GM12878 (cell line): ENCODE measurements at regions not wholly inside any gene's neighbourhood (a gene's known extent, or its start where the extent isn't known, plus 50 kb on each side); places are given as distances from the start of the nearest gene placed in this dataset.

ENCODE experiments used
- ATAC-seq: fragments of 200-7000 bp; cut with Tn5 transposase; 3 replicates; pipeline ENCODE4 v1.9.1; 2020; ENCODE audit warnings: mild to moderate bottlenecking, moderate library complexity
- BruUV-seq: library from RNA; stranded (reverse); fragments of 400-500 nt; replicated peaks from 2 replicates; lab custom pipeline; 2021; lab: Mats Ljungman, UMichigan
- CTCF ChIA-PET: fragments of 300-600 bp; sonication (Branson Sonifier 250); formaldehyde crosslinking; extraction: SDS; loops from one replicate; lab custom pipeline; 2021; ENCODE audit warnings: inconsistent platforms; lab: Yijun Ruan, JAX
- POLR2A ChIA-PET: fragments of 350-600 bp; formaldehyde crosslinking; extraction: SDS; loops from one replicate; lab custom pipeline; 2021; ENCODE audit warnings: inconsistent platforms; lab: Charles Lee
- RAD21 ChIA-PET: fragments of 300-600 bp; sonication (Branson Sonifier 250); formaldehyde crosslinking; loops from one replicate; lab custom pipeline; 2023; ENCODE audit warnings: antibody characterized with exemption; ENCODE audit not compliant: unreplicated experiment; lab: Charles Lee
- SMC1A ChIA-PET: fragments of 300-600 bp; sonication (Branson Sonifier 250); formaldehyde crosslinking; loops from one replicate; lab custom pipeline; 2023; ENCODE audit not compliant: unreplicated experiment, uncharacterized antibody; lab: Charles Lee
- DNase-seq: peaks from one replicate; pipeline ENCODE4 v3.0.0-alpha.2; 2011; ENCODE audit warnings: low read depth, low spot score
- FAIRE-seq: peaks from 3 replicates; lab custom pipeline; 2011; peaks lifted over from hg19 to GRCh38; lab: Jason Lieb, UNC
- H2AFZ ChIP-seq: 2 replicates; pipeline ENCODE4 v1.6.0; 2011; ENCODE audit warnings: low read depth, low read length, control low read depth; ENCODE audit not compliant: control insufficient read depth
- H3K27ac ChIP-seq: 2 replicates; pipeline ENCODE4 v1.5.1; 2011; ENCODE audit warnings: control low read depth; ENCODE audit not compliant: control insufficient read depth, insufficient read depth
- H3K27me3 ChIP-seq, 2 experiments: replicated peaks in 1 of 2; 2 replicates each; pipeline versions ENCODE4 v1.6.0 to v1.6.1; 2011; ENCODE audit warnings: low read length in 1 of 2; ENCODE audit not compliant: control insufficient read depth in 2 of 2, insufficient read depth in 2 of 2
- H3K36me3 ChIP-seq, 2 experiments: 2 replicates each; pipeline ENCODE4 v1.5.1; 2011; ENCODE audit warnings: low read length in 1 of 2; ENCODE audit not compliant: control insufficient read depth in 2 of 2, insufficient read depth in 2 of 2
- H3K4me1 ChIP-seq: 2 replicates; pipeline ENCODE4 v1.6.1; 2011; ENCODE audit warnings: mild to moderate bottlenecking, low read length, moderate library complexity, mixed read lengths; ENCODE audit not compliant: control insufficient read depth, insufficient read depth
- H3K4me2 ChIP-seq: 2 replicates; pipeline ENCODE4 v1.6.0; 2011; ENCODE audit warnings: control low read depth; ENCODE audit not compliant: control insufficient read depth, insufficient read depth
- H3K4me3 ChIP-seq: fragments of 200-600 bp; sonication (generic); 2 replicates; pipeline ENCODE4 v1.5.1; 2016
- H3K79me2 ChIP-seq: 2 replicates; pipeline ENCODE4 v1.6.0; 2011; ENCODE audit warnings: low read length; ENCODE audit not compliant: control insufficient read depth, insufficient read depth
- H3K9ac ChIP-seq: 2 replicates; pipeline ENCODE4 v1.8.0; 2011; ENCODE audit warnings: low read length, control low read depth, mixed read lengths; ENCODE audit not compliant: control insufficient read depth, insufficient read depth
- H3K9me3 ChIP-seq: replicated peaks from 3 replicates; pipeline ENCODE4 v1.5.1; 2011; ENCODE audit warnings: mild to moderate bottlenecking, low read length; ENCODE audit not compliant: control insufficient read depth, insufficient read depth
- H4K20me1 ChIP-seq: 2 replicates; pipeline ENCODE4 v1.6.0; 2011; ENCODE audit not compliant: control insufficient read depth, insufficient read depth
- CHD2 ChIP-seq: IDR thresholded peaks from 2 replicates; pipeline ENCODE4 v1.6.1; 2011; ENCODE audit warnings: low read depth, low read length, improper control_type of control experiment, borderline replicate concordance
- HCFC1 ChIP-seq: fragments of 150-350 bp; IDR thresholded peaks from 2 replicates; pipeline ENCODE4 v1.6.1; 2014; ENCODE audit warnings: low read length
- LARP7 ChIP-seq: fragments of 450-650 bp; IDR thresholded peaks from 2 replicates; pipeline ENCODE4 v1.6.1; 2017; ENCODE audit warnings: mild to moderate bottlenecking
- MYC ChIP-seq: IDR thresholded peaks from 2 replicates; pipeline ENCODE4 v1.6.1; 2011; ENCODE audit warnings: mild to moderate bottlenecking, low read length, moderate library complexity, inconsistent platforms; ENCODE audit not compliant: insufficient read depth, insufficient replicate concordance, insufficient read length, severe bottlenecking
- POLR2AphosphoS5 ChIP-seq: IDR thresholded peaks from 2 replicates; pipeline ENCODE4 v1.6.1; 2011; ENCODE audit warnings: mild to moderate bottlenecking, low read length, inconsistent platforms
- RAD21 ChIP-seq: IDR thresholded peaks from 2 replicates; pipeline ENCODE4 v1.6.1; 2011; ENCODE audit warnings: mild to moderate bottlenecking, low read depth, low read length, moderate library complexity; ENCODE audit not compliant: insufficient read depth
- ZNF384 ChIP-seq: IDR thresholded peaks from 2 replicates; pipeline ENCODE4 v1.6.1; 2012; ENCODE audit warnings: low read depth, mild to moderate bottlenecking, low read length, improper control_type of control experiment, borderline replicate concordance
- WGBS: methylation state at CpG from one replicate; pipeline ENCODE4 v1.1.6; 2016; ENCODE audit warnings: low lambda C conversion rate; ENCODE audit not compliant: insufficient replicate concordance, insufficient coverage; ENCODE audit errors: missing lambda C conversion rate; 5-methylcytosine and 5-hydroxymethylcytosine counted together
- in situ Hi-C: fragments of 300-500 bp; cut with MboI; formaldehyde crosslinking; loops from 9 replicates; pipeline ENCODE4 v1.14.3; 2018; ENCODE audit warnings: mixed read lengths
- intact Hi-C: fragments of 100-400 bp; cut with micrococcal nuclease; formaldehyde crosslinking; loops from one replicate; pipeline ENCODE4 v1.14.2; 2022; ENCODE audit not compliant: unreplicated experiment
- TF ChIP-seq, protein P1 (sequence below): fragments of 450-650 bp; IDR thresholded peaks from 2 replicates; pipeline ENCODE4 v1.6.1; 2017; ENCODE audit warnings: mild to moderate bottlenecking, low read depth, inconsistent platforms; ENCODE audit not compliant: poor library complexity, severe bottlenecking
- TF ChIP-seq, protein P2 (sequence below): fragments of 450-650 bp; IDR thresholded peaks from 2 replicates; pipeline ENCODE4 v1.6.1; 2016; ENCODE audit warnings: mild to moderate bottlenecking

DNA sequence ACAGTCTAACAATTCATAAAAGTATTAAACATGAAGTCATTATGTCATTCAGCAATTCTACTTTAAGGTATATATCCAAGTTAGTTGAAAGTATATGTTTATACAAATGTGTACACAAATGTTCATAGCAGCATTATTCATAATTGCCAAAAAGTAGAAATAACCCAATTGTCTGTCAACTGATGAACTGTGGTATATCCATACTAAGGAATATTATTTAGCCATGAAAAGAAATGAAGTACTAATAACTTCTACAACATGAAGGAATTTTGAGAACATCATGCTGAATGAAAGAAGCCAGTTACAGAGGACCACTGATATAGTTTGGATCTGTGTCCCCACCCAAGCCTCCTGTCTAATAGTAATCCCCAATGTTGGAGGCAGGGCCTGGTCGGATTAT lies 224.3 kb downstream of the SPATA31D1 start:
- intact Hi-C loops: no loop called here
- Histone ChIP-seq H3K4me1 (no peaks in the 10 kb centered on the region), H3K36me3 (no peaks in the 10 kb centered on the region), H3K27me3 (no peaks in the 10 kb centered on the region), H2AFZ (no peak overlapping the region), H3K79me2 (no peaks in the 10 kb centered on the region), H3K4me2 (no peak overlapping the region), H4K20me1 (no peaks in the 10 kb centered on the region), H3K4me3 (no peak overlapping the region), H3K9ac (no peak overlapping the region), H3K9me3 (no peaks in the 10 kb centered on the region), H3K27ac (no peak overlapping the region)
- POLR2A ChIA-PET: no interaction called here
- no peak for DNase-seq
- BruUV-seq: no TSS peak
- TF ChIP-seq CHD2 (no peak), POLR2AphosphoS5 (no peak), MYC (no peak), LARP7 (no peak), ZNF384 (no peak), RAD21 (no peak), HCFC1 (no peak)
- TF ChIP-seq, protein P1, sequence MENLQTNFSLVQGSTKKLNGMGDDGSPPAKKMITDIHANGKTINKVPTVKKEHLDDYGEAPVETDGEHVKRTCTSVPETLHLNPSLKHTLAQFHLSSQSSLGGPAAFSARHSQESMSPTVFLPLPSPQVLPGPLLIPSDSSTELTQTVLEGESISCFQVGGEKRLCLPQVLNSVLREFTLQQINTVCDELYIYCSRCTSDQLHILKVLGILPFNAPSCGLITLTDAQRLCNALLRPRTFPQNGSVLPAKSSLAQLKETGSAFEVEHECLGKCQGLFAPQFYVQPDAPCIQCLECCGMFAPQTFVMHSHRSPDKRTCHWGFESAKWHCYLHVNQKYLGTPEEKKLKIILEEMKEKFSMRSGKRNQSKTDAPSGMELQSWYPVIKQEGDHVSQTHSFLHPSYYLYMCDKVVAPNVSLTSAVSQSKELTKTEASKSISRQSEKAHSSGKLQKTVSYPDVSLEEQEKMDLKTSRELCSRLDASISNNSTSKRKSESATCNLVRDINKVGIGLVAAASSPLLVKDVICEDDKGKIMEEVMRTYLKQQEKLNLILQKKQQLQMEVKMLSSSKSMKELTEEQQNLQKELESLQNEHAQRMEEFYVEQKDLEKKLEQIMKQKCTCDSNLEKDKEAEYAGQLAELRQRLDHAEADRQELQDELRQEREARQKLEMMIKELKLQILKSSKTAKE: no peak
- TF ChIP-seq, protein P2, sequence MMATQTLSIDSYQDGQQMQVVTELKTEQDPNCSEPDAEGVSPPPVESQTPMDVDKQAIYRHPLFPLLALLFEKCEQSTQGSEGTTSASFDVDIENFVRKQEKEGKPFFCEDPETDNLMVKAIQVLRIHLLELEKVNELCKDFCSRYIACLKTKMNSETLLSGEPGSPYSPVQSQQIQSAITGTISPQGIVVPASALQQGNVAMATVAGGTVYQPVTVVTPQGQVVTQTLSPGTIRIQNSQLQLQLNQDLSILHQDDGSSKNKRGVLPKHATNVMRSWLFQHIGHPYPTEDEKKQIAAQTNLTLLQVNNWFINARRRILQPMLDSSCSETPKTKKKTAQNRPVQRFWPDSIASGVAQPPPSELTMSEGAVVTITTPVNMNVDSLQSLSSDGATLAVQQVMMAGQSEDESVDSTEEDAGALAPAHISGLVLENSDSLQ: no peak
- CTCF ChIA-PET: no interaction called here
- ATAC-seq: no peak
- SMC1A ChIA-PET: no interaction called here
- RAD21 ChIA-PET: no interaction called here
- 0% methylated on average over 1 of the region's 1 CpG for WGBS
- in situ Hi-C loops: no loop called here
- FAIRE-seq: no peak
